ENCODE measurements at regions not wholly inside any gene's neighbourhood (a gene's known extent, or its start where the extent isn't known, plus 50 kb on each side); places are given as distances from the start of the nearest gene placed in this dataset.
"Not testable (repeated sequence)": the region's sequence is repeated elsewhere in the genome, so short reads cannot be mapped to it uniquely, and the experiment has no call there.

- no peaks in the 10 kb centered on the region for H3K4me1 ChIP-seq (ENCODE audit: low read depth)
- ATAC-seq: peak; percentile 43
Measured at GRCh38 chr2:188787021-188787657, 187.0 kb upstream of the COL3A1 start.

GRCh38 chr2:188787658-188788240 is 186.4 kb upstream of the COL3A1 start:
- no peaks in the 10 kb centered on the region for H3K4me1 ChIP-seq (ENCODE audit: low read depth)
- ATAC-seq: no peak
- no peak overlapping the region for H3K4me3 ChIP-seq
- intact Hi-C loops (cut with DNase I, micrococcal nuclease): loop anchor here in 1 of 2 donors (5.0 kb wide), 2 partner anchors 190 to 260 kb away; no protein-coding TSS in a partner anchor
- no peaks in the 10 kb centered on the region for H3K9me3 ChIP-seq
- no peak for DNase-seq
- H3K36me3 ChIP-seq (ENCODE audit: low read depth): no peaks in the 10 kb centered on the region
- no peak for TF ChIP-seq CTCF (IDR thresholded peaks at IDR 0.05)

More at GRCh38 chr2:188787021-188787657, 187.0 kb upstream of the COL3A1 start:
- TF ChIP-seq CTCF (IDR thresholded peaks at IDR 0.05): no peak
- Histone ChIP-seq H3K4me3 (no peak overlapping the region), H3K9me3 (no peaks in the 10 kb centered on the region), H3K36me3 (ENCODE audit: low read depth) (no peaks in the 10 kb centered on the region)
- intact Hi-C loops (cut with DNase I, micrococcal nuclease): loop anchor here in 1 of 2 donors (5.0 kb wide), 2 partner anchors 190 to 260 kb away; no protein-coding TSS in a partner anchor
- DNase-seq: no peak

GRCh38 chr2:188788621-188789020 is 185.6 kb upstream of the COL3A1 start:
- H3K9me3 ChIP-seq: no peaks in the 10 kb centered on the region
- H3K4me1 ChIP-seq (ENCODE audit: low read depth): no peaks in the 10 kb centered on the region
- peak; percentile 35 for ATAC-seq
- peak in 1 of 3 donors; percentile 53 for DNase-seq
- no peaks in the 10 kb centered on the region for H3K36me3 ChIP-seq (ENCODE audit: low read depth)
- intact Hi-C loops (cut with DNase I, micrococcal nuclease): loop anchor here in 1 of 2 donors (5.0 kb wide), 2 partner anchors 189 to 261 kb away; no protein-coding TSS in a partner anchor
- TF ChIP-seq CTCF (IDR thresholded peaks at IDR 0.05): no peak
- no peak overlapping the region for H3K4me3 ChIP-seq

- DNase-seq (no peak), ATAC-seq (no peak)
- Histone ChIP-seq H3K9me3 (no peaks in the 10 kb centered on the region), H3K4me1 (ENCODE audit: low read depth) (no peaks in the 10 kb centered on the region), H3K4me3 (no peak overlapping the region), H3K36me3 (ENCODE audit: low read depth) (no peaks in the 10 kb centered on the region)
- no peak for TF ChIP-seq CTCF (IDR thresholded peaks at IDR 0.05)
- intact Hi-C loops (cut with DNase I, micrococcal nuclease): loop anchor here in 1 of 2 donors (5.0 kb wide), 2 partner anchors 187 to 263 kb away; no protein-coding TSS in a partner anchor
Measured at GRCh38 chr2:188789951-188790350, 184.2 kb upstream of the COL3A1 start.

GRCh38 chr2:188794453-188794852 is 179.7 kb upstream of the COL3A1 start:
- ATAC-seq; intact Hi-C loops (cut with DNase I, micrococcal nuclease); H3K4me3 ChIP-seq; DNase-seq; H3K36me3 ChIP-seq (ENCODE audit: low read depth); H3K4me1 ChIP-seq (ENCODE audit: low read depth); H3K9me3 ChIP-seq: not testable (repeated sequence)

- no peak for TF ChIP-seq CTCF (IDR thresholded peaks at IDR 0.05)
- H3K4me1 ChIP-seq (ENCODE audit: low read depth): no peaks in the 10 kb centered on the region
- no peaks in the 10 kb centered on the region for H3K36me3 ChIP-seq (ENCODE audit: low read depth)
- no peak for DNase-seq
- intact Hi-C loops (cut with DNase I, micrococcal nuclease): no loop called here
- H3K4me3 ChIP-seq: no peak overlapping the region
- no peak for ATAC-seq
- no peaks in the 10 kb centered on the region for H3K9me3 ChIP-seq
Measured at GRCh38 chr2:188795762-188796161, 178.4 kb upstream of the COL3A1 start.
